GM19351 (cell line): ENCODE measurements at regions not wholly inside any gene's neighbourhood (a gene's known extent, or its start where the extent isn't known, plus 50 kb on each side); places are given as distances from the start of the nearest gene placed in this dataset.

Experiments used
- ATAC-seq: cut with Tn5 transposase; IDR thresholded peaks from one replicate; pipeline ENCODE4 v1.9.1; 2021; ENCODE audit warnings: mild to moderate bottlenecking, moderate library complexity; ENCODE audit not compliant: unreplicated experiment

DNA sequence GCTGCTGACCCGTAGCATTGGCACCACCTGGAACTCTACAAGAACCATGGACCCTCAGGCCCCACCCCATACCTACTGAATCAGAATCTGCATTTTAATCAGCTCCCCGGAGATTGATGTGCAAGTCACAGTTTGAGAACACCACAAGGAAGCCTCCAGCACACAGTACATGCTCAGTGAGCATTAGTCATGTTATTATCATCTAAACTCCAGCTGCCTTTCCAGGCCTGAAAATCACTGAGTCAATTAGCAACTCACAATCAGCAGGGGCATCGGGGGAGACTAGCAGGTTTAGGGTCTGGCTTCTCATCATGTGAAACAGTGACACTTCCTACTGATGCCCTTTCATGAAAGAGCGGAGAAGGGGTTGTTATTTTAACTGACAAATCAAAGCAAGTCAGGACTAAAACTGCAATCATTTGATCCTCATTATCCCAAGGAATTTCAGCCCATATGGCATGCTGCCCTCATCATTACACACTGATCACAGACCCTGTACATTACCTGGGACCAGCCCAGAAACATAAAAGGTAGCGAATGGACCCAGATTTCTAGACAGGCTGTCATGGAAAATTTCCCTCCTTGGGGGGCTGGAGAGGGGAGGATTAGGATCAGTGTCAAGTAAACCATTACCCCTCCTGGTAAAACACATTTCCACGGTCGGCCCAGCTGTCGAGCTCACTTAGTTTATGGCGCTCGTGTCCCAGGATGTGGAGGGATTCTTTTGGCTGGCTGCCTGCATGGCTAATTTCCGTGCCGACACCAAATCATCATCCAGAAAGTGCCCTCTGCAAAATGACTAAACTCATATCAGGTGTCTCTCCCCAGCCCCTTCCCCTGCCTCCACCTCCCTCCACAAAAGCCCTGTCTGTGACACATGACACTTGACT, 122.8 kb downstream of the PRLHR start:
- ATAC-seq = no peak

DNA sequence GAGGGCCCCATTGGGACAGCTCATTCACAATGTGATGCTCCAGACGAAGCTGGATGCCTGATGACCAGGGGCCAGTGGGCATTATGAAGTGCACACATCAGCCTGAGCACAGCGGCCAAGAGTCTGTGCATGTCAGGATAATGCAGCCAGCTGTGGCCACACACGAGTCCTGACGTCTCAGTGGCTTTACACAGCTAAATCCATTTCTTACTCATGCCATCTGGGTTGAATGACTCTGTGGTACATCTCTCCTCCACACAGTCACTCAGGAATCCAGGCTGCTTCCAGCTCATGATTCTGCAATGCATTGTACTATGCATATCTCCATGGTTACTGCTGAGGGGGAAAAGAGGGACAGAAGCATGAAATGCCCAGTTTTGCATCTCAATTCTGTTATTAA, 123.6 kb downstream of the PRLHR start:
- no peak for ATAC-seq

- ATAC-seq = no peak
These were observed 125.0 kb downstream of the PRLHR start for GRCh38 chr10:118470470-118470869.

DNA sequence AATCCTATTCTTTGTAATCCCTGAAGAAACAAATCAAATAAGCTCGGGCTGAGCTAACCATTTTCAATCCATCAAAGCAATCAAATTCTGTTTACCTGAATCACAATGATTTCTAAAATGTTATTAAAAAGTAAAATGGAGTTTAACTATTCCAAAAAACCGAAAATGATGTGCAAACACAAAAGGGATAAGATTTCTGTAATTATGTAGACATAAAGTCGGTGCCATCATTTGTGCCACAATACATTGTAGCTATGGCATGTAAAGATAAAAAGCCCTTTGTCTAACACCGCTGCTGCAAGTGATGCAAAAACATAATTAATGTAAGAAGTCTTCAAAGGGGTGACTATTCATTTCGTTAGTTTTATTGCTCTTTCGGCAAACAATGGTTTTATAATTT, 125.1 kb upstream of the FAM204A start:
- no peak for ATAC-seq

DNA sequence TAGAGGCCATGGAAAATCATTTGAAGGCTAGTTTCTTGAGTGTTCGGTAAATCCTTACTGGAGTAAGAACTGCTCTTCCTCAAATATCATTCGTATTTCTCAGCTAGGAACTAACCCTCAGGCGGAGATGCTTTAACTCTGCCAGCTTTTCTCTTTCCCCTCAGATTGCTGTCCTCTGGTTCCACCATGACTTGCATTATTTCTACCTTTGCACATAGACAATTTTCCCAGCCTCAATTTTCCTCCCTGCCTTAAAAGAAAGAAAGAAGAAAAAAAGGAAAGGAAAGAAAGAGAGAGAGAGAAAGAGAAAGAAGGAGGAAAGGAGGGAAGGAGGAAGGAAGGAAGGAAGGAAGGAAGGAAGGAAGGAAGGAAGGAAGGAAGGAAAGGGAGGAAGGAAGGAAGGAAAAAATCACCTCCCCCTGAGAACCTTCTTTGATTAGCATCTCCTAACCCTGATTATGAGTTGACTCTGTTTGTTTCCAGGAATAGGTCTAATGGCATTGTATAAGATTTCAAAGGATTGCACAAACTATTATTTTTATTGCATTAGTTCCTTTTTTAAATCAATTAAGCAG, 123.3 kb upstream of the FAM204A start:
- no peak for ATAC-seq

GRCh38 chr10:118463740-118464139, 121.6 kb upstream of the FAM204A start:
- ATAC-seq = no peak

GRCh38 chr10:118462401-118462800, 120.3 kb upstream of the FAM204A start:
- no peak for ATAC-seq

GRCh38 chr10:118459642-118460193, 117.6 kb upstream of the FAM204A start:
- ATAC-seq = peak; percentile 98

DNA sequence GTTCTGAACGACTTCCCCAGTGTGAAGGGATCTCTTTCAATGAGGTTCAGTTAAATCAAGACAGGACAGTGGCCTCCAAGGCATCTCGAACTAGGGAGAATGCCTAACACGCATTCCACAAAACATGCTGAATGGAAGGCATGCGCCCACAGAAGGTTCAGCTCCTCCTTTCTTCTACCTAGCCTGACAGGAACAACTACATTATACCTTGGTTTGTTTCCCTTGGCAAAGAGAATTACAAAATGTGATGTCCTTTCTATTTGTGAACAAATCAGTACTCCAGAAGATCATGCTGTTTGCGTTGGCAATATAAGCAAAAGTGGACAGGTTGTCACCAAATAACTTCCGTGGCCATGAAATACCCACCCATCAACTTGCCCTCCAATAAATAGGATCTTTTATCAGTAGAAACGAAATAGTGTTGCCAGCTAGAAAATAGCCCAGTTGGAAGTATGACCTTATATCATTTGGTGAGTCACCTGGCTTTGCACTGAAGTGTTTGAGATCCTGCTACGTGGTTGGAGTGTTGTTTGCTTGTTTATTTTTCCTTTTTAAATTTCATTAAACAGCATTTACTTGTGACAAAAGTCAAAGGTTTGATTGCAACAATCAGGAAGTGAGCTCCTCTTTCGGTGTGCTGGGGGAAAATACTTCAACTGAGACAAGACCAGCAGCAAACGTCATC, 117.0 kb upstream of the FAM204A start:
- ATAC-seq = no peak

DNA sequence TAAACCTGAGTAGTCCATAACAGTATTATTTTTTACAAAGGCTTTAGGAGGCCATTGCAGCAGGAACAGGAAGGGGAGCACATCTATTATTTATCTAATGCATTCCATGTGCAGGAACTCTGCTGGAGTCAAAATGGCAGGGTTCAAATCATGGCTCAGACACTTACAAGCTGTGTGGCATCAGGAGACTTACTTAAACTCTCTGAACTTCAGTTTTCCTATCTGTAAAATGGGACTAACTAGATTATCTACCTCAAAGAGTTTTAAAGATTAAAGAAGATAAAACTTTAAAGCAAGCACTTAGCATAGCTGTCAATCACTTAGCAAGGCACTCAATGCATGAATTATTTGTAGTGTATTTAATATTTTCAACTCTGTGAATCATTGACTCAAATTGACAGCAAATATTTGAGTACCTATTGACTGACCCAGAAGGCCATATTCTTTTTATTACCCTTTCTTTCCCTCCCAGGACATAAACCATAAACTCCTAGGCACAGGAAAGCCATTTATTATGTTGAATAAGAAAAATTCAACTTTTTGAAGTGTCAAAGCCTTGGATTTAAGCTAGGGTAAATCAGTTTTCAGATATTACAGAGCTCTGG, 115.8 kb upstream of the FAM204A start:
- ATAC-seq = no peak

GRCh38 chr10:118455181-118455695, 113.1 kb upstream of the FAM204A start:
- ATAC-seq = no peak

DNA sequence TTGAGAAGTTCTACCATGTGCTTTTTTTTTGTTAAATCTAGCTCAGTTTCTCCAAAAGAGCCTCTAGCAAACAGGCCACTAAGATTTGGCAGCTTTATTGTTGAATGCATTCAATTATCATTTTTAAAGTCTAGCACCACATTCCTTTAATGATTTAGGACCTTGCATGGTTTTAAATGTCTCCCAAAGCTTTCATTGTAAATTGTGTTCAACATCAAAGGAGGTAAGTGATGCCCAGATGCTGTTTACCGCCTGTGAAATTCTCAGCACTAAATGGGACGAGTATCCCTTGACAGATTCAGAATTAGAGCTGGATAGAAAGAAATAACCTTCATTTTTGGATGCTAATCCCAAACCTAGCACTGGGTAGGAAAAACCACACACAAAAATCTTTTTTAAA, 112.1 kb upstream of the FAM204A start:
- no peak for ATAC-seq

DNA sequence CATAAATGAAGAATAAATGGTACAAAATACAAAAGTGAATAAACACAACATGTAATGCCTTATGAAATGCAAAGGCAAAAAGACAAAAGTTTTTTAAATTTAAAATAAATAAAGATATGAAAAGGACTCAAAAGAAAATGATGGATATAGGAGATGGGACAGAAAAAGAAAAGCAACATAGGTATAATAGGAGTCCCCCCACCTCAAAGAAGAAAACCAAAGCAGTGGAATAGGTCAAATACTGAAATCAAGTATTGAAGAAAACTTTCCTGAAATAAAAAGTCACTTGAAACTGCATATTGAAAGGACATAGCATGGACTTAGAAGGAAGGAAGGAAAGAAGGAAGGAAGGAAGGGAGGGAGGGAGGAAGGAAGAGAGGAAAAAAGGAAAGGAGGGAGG, 110.0 kb upstream of the FAM204A start:
- ATAC-seq = no peak

DNA sequence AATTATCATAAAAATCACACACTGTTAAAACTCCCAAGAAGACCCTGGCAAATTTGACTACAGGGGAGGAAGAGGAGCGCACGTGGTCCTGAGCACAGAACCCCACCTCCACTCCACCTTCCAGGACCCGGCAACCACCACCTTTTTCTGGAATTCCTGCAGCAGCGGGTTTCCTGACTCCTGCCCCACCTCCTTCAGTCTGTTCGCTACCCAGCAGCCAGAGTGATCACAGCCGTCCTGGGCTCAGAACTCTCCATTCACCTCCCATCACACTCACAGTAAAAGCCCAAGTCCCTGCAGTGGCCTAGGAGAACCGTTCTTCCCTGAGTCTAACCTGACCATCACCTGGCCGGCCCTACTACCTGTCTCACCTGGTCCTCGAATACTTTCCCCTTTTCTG, 107.4 kb upstream of the FAM204A start:
- no peak for ATAC-seq

GRCh38 chr10:118448744-118449143, 106.6 kb upstream of the FAM204A start:
- ATAC-seq = no peak

GRCh38 chr10:118447478-118448270, 105.5 kb upstream of the FAM204A start:
- ATAC-seq = no peak

GRCh38 chr10:118445535-118445934, 103.4 kb upstream of the FAM204A start:
- ATAC-seq = no peak

DNA sequence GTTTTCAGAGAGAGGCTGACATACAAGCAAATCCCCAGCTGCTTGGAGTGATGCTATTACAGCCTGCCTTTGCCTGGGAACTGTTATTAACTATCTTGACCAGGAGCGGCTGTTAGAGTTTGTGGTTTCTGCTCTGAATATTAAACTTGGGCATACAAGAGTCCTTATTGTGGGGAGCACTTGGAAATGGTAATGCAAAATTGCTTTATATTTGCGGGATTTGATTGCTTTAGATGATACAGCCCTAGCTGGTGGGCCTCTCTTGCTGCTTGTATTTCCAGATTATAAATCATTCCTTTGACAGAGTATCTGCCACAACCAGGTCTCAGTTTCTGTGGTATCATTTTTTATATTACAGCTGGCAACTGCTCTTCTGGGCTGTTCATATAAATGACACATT, 101.9 kb upstream of the FAM204A start:
- no peak for ATAC-seq

GRCh38 chr10:118442032-118442431, 99.9 kb upstream of the FAM204A start:
- no peak for ATAC-seq

GRCh38 chr10:118439824-118440223, 97.7 kb upstream of the FAM204A start:
- no peak for ATAC-seq
